WTC11 (cell line): ENCODE measurements at regions not wholly inside any gene's neighbourhood (a gene's known extent, or its start where the extent isn't known, plus 50 kb on each side); places are given as distances from the start of the nearest gene placed in this dataset.

Source experiments
- ATF1 ChIP-seq: sonication (generic); formaldehyde crosslinking; IDR thresholded peaks from 2 replicates; pipeline ENCODE4 v1.8.1; 2023; ENCODE audit warnings: mild to moderate bottlenecking, moderate library complexity, missing genetic modification reagents
- CREM ChIP-seq: sonication (generic); formaldehyde crosslinking; IDR thresholded peaks from 2 replicates; pipeline ENCODE4 v1.8.1; 2022; ENCODE audit warnings: mild to moderate bottlenecking, missing genetic modification reagents, moderate library complexity
- CTCF ChIP-seq: fragments of 200-600 bp; IDR thresholded peaks from 2 replicates; pipeline ENCODE4 v1.8.0; 2022; ENCODE audit warnings: antibody characterized with exemption
- ELF4 ChIP-seq: sonication (generic); formaldehyde crosslinking; IDR thresholded peaks from 2 replicates; pipeline ENCODE4 v1.8.1; 2022; ENCODE audit warnings: low read depth, mild to moderate bottlenecking, moderate library complexity, missing genetic modification reagents
- JUN ChIP-seq: sonication (generic); formaldehyde crosslinking; IDR thresholded peaks from 2 replicates; pipeline ENCODE4 v1.8.0; 2023; ENCODE audit warnings: mild to moderate bottlenecking, missing genetic modification reagents
- NFE2L1 ChIP-seq: sonication (generic); formaldehyde crosslinking; IDR thresholded peaks from 2 replicates; pipeline ENCODE4 v1.8.1; 2023; ENCODE audit warnings: missing genetic modification reagents
- SMAD3 ChIP-seq: sonication (generic); formaldehyde crosslinking; IDR thresholded peaks from 2 replicates; pipeline ENCODE4 v1.8.0; 2022; ENCODE audit warnings: missing genetic modification reagents, mild to moderate bottlenecking, borderline replicate concordance
- SP1 ChIP-seq: sonication (generic); formaldehyde crosslinking; conservative IDR thresholded peaks from 2 replicates; pipeline ENCODE4 v1.8.1; 2022; ENCODE audit warnings: missing genetic modification reagents
- ZNF219 ChIP-seq: sonication (generic); formaldehyde crosslinking; IDR thresholded peaks from 2 replicates; pipeline ENCODE4 v1.8.0; 2023; ENCODE audit warnings: missing genetic modification reagents, mild to moderate bottlenecking, borderline replicate concordance
- ZNF423 ChIP-seq: fragments of 250-450 bp; sonication (Bioruptor Pico); IDR thresholded peaks from 2 replicates; pipeline ENCODE4 v2.1.2; 2022; ENCODE audit warnings: mild to moderate bottlenecking, moderate library complexity
- ZNF671 ChIP-seq: fragments of 250-450 bp; sonication (Bioruptor Pico); IDR thresholded peaks from 2 replicates; pipeline ENCODE4 v1.8.0; 2021; ENCODE audit warnings: mild to moderate bottlenecking
- TF ChIP-seq, protein P1 (sequence below): sonication (generic); formaldehyde crosslinking; IDR thresholded peaks from 2 replicates; pipeline ENCODE4 v1.8.0; 2022; ENCODE audit warnings: mild to moderate bottlenecking, missing genetic modification reagents
- TF ChIP-seq, protein P2 (sequence below): sonication (generic); formaldehyde crosslinking; IDR thresholded peaks from 2 replicates; pipeline ENCODE4 v1.8.1; 2023; ENCODE audit warnings: mild to moderate bottlenecking, moderate library complexity, missing genetic modification reagents
- TF ChIP-seq, protein P3 (sequence below): sonication (generic); formaldehyde crosslinking; IDR thresholded peaks from 2 replicates; pipeline ENCODE4 v1.8.1; 2022; ENCODE audit warnings: low read depth, missing genetic modification reagents, borderline replicate concordance

- TF ChIP-seq ELF4 (CRISPR knock-in tag), result no peak
- TF ChIP-seq NFE2L1, result no peak
- no peak for TF ChIP-seq CTCF
- TF ChIP-seq CREM (CRISPR knock-in tag), result no peak
- TF ChIP-seq ZNF671, result no peak
- no peak for TF ChIP-seq SMAD3 (CRISPR knock-in tag)
- no peak for TF ChIP-seq ZNF423
- no peak for TF ChIP-seq ATF1 (CRISPR knock-in tag)
- TF ChIP-seq SP1 (CRISPR knock-in tag), result no peak
- TF ChIP-seq, protein P1, sequence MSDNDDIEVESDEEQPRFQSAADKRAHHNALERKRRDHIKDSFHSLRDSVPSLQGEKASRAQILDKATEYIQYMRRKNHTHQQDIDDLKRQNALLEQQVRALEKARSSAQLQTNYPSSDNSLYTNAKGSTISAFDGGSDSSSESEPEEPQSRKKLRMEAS (CRISPR knock-in tag), result no peak
- TF ChIP-seq ZNF219, result no peak
- TF ChIP-seq, protein P2, sequence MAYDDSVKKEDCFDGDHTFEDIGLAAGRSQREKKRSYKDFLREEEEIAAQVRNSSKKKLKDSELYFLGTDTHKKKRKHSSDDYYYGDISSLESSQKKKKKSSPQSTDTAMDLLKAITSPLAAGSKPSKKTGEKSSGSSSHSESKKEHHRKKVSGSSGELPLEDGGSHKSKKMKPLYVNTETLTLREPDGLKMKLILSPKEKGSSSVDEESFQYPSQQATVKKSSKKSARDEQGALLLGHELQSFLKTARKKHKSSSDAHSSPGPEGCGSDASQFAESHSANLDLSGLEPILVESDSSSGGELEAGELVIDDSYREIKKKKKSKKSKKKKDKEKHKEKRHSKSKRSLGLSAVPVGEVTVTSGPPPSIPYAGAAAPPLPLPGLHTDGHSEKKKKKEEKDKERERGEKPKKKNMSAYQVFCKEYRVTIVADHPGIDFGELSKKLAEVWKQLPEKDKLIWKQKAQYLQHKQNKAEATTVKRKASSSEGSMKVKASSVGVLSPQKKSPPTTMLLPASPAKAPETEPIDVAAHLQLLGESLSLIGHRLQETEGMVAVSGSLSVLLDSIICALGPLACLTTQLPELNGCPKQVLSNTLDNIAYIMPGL, result no peak
- TF ChIP-seq, protein P3, sequence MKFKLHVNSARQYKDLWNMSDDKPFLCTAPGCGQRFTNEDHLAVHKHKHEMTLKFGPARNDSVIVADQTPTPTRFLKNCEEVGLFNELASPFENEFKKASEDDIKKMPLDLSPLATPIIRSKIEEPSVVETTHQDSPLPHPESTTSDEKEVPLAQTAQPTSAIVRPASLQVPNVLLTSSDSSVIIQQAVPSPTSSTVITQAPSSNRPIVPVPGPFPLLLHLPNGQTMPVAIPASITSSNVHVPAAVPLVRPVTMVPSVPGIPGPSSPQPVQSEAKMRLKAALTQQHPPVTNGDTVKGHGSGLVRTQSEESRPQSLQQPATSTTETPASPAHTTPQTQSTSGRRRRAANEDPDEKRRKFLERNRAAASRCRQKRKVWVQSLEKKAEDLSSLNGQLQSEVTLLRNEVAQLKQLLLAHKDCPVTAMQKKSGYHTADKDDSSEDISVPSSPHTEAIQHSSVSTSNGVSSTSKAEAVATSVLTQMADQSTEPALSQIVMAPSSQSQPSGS (CRISPR knock-in tag), result no peak
- no peak for TF ChIP-seq JUN
These were observed 359.3 kb upstream of the SALL1 start for GRCh38 chr16:51510416-51510815.
